ELF-1 (cell line): ENCODE measurements at regions not wholly inside any gene's neighbourhood (a gene's known extent, or its start where the extent isn't known, plus 50 kb on each side); places are given as distances from the start of the nearest gene placed in this dataset.

Experiments
- DNase-seq: peaks from one replicate; pipeline ENCODE4 v3.0.0-alpha.2; 2016; ENCODE audit warnings: low read depth, low spot score

DNA sequence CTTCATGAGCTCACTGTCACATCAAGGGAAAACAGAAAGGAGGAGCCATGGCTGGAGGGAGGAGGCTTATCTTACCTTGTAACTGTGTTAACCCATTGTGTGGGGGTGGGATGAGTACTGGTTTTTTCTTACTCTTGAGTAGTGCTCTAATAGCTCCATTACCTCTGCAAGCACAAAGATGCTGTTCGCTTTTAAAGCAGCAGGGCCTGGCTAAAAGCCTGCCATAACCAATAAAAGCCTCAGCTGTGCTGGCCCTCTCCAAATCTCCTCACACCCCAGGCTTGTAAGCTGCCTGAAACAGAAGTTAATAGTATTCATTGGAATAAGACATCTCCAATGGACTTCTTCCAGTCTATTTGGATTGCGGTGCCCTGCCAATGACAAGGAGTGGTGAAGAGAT is 544.1 kb downstream of the TUSC7 start:
- no peak for DNase-seq

DNA sequence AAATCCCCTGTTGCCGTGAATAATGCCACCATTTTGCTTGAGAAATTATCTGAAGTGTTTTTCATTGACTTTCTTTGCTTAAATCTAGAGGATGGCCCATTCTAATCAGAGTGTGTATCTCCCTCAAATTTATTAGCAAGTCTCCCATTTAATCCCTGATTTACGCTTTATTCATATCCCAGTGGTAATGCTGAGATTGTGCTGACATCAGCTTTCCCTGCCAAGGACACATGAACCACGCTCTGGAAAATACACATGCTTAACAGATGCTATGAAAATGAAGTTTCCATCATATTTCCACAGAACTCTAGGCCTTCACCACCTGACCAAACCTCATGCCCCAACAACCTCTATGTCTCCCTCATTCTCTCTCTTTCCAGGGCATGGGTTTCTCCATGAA is 545.4 kb downstream of the TUSC7 start:
- no peak for DNase-seq

DNA sequence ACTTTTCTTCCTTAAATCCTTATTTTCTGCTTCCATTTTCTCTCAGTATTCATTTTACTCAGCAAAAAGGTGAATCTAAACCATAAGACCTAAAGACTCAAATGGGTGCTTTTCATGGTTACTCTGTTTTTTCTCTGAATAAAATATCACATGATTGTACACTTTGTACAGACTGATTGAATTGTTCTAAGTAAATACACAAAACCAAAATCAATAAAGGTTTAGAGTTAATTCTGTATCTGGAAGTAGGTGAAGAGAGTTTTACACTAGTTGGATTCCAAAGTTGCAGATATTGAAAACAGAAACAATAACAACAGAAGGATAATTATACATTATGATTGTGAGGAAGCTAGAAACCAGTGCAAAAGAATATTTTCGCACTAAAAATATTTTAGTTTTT is 546.2 kb downstream of the TUSC7 start:
- no peak for DNase-seq

DNA sequence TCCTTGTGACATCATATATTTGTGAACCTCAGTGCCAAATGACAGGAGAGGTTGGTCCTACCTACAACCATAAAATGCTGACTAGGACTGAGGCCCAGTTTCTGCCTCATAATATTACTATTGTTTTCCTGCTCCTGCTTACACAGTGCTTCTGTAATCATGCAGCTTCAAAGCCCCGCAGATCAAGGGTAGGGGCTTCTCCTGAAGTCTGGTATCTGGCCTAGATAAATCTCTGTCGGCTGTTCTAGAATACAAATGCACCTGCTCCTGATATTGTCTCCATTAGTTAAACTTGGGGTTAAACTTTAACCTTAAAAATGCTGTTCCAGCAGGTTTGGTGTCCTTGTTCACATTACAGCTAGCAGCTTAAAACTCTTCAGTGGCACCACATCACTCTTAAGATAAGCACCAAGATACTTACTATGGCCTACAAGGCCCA is 552.4 kb downstream of the TUSC7 start:
- DNase-seq: no peak

DNA sequence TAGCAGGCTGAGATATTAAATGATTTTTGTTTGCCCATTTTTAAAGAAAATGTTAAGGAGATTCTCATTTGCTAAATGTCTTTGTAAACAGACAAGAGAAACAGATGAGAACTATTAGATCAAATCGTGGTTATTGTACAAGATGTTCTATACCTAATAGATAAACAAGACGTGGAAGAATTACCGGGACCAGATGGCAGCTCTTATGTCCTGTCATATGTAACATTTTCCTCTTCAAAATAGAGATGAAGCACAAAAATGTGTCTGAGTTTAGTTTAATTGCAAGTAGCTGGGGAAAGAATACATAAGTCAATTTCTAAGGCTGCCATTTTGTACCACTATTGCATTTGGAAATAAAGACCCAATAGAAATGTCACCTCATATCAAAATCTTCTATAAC is 553.7 kb downstream of the TUSC7 start:
- DNase-seq: no peak

DNA sequence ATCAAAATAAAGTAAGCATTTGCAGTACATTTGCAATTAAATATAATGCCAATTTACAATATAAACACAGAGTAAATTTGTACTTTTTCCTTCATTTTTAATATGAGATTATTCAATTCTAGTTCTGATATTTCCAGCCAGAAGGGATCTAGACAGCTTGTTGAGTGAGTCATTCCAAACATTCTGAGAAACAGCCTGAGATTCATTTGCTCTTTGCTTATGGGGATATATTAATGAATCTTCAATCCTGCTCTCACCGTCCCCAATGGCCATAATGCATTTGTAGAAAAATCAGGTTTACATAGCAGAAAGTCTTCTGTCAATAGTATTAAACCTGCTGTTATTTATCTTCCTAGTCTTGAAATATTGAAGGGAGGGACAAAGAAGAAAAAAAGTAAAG is 554.2 kb downstream of the TUSC7 start:
- DNase-seq: no peak

DNA sequence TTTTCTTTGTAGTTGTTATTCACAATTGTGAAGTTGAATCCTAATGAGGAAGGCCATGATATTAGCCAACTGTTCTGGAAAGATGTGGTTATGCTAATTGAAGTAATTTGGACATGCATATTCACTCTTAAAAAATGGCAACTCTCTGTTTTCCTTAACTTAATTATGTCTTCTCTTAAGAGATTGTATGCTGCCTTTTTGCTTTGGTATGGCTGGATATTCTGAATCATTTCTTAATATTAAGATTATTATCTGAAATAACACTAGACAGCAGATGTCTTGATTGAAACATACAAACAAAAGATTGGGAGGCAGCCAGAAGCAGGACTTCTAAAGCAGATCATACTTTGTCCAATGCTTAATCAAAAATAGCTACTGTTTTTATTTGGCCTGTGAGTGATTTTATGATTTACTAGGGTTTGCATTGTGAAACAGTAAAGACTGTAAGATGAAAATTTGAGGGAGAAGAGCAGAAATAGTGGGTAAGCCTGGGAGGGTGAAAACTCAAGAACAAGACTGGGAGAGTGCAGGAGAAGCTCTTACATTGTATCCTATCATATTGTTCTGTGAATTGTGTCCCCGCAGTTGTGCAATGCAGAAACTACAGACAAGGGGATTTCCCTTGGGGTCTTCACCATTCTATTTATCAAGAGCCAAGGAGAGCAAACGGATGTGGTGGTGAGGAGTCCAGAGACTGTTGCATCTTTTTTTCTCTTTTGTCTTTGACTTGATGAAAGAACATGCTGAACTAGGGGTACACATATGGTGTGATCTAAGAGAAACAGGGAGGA is 554.8 kb downstream of the TUSC7 start:
- no peak for DNase-seq

DNA sequence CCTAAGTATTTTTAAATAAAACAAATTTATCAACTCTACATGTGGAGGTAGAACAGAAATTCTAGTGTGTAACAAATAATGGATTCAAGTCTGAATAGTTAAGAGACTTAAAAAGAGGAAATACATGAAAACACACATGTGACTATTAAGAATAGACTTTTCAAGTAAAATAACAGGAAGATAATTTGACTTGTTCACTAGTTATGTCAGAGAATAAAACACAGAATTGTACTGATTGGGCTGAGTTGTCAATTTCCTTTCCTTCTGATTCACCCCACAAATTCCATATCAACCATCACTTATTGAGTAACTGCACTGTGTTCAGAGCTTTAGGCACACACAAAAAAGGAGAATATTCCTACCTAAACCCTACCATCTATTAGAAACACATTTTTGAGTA is 557.2 kb downstream of the TUSC7 start:
- DNase-seq: no peak

DNA sequence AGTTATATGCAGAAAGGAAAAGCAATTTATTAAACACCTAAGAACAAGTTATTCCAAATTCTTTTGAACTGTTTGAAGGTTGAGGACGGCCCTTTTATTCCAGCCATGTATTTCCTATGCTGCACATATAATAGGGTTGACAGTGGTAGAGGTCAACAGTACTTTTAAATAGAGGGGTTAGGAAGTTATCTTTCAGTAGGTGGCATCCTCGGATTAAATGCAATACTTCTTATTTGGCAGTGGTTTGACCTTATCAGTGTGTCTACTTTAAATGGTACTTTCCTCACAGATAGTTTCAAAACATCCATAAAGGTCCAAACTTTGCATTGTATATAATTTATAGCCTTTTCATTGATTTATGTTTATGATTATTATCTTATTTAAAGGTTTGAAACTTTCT is 558.7 kb downstream of the TUSC7 start:
- DNase-seq: no peak

DNA sequence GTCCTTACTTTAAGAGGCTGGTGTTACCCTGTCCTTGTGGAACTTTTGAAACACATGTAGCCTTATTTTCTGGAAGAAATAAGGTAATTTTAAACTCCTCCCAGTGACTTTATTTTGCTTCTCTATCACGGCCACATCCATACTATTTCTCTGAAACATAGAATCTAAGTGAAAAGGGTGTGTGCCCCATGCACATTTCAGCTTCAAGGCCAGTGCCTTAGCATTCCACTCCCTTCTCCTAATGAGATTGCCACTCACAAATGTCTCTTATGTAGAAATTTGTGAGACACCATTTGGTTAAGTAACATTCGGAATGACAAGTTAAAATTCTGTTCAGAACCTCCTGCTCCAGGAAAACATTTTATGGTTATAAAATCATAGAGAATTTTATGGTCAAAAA is 562.7 kb downstream of the TUSC7 start:
- DNase-seq: no peak

DNA sequence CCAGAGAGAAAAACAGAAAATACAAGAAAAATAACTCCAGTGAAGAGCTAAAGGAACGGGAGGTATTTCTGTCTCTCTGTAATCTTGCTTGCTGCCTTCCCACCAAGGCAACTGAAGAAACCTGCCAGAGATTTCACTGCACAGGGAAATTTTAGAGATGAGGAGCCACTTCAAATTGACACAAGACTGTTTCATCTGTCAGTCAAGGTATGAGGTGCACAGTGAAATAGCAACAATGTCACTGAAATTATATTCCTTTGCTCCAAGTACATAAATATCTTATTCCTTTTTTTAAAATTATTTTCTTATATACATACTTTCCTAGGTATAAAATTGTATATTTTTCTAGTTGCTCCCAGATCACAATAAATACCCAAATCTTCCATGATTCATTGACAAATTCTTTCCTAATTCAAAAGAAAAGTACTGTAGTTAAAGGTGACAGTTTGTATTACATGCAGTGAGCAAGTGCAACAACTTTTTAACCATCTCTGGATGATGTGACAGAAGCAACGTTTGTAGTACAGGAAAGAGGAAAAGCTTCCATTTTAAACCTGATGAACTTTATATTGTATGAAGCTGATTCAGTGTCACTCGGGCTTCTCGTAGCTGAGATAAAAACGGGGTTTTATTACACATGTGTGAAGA is 563.4 kb downstream of the TUSC7 start:
- DNase-seq: no peak

DNA sequence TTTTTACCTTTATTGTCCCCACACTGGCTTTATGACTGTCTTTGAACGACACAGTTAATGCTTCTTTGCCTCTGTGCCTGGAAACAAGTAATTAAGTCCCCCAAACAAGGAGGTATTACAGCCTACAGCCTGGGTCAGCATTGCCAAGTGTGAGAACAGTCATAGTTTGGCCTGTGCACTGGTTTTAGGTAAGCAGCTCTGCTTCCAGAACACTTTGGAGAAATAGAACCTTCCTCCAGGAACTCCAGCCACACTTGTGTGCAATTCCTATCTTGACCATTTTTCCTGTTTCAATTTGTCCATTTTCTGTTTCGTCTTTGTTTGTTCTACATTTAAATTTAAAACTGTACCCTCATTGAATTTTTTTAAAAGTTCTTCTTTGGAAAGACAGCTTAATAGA is 568.2 kb downstream of the TUSC7 start:
- DNase-seq: no peak

DNA sequence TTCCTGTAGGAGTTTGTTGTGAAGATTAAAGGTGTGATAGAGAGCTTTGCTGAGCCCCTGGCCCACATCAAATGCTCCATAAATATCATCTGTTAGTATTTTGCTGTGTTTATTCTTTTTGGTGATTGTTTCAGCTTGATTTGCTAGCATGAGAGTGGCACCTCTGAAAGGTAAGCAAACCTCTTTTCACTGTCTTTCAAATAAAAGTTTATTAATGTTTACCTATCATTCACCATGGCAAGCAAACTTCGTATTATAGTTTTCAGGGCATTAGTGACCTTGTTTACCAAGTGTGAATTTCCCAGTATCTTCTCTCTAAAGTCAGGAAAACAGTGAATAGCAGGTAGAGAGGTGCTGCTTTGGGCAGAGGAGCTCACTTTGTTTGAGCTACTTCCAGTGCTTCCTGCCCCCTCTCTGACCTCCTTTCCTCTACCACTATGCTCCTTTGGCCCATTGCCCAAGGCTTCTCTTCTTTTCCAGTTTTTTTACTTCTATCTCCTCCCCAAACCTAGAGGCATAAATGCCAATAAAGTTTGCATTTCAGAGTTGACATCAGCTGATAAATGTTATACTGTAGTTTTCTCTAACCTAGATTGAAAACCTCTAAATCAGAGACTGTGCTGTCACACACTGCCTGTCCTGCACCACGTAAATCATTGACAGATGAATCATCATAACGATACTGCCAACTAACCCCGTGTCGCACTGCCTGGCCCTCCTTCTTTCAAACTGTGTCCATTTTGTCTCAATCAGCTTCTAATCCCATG is 569.0 kb downstream of the TUSC7 start:
- no peak for DNase-seq

DNA sequence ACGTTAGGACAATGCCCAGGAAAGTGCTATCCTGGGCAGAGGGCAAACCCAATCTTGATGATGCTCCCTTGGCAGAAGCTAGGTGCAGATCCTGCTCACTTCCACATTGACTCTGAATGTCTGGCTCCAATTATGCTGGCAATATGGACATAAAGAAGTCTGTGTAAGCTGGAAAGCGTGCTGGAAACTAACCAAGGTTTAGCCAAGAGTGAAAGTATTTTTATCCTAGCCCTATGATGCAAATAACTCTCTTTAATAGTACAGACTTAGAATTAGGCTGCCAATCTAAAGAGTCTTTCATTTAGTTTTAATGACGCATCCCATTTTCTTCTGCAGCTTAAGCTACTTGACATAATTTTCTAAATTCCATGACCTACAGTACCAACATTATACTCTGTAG is 571.8 kb downstream of the TUSC7 start:
- no peak for DNase-seq

DNA sequence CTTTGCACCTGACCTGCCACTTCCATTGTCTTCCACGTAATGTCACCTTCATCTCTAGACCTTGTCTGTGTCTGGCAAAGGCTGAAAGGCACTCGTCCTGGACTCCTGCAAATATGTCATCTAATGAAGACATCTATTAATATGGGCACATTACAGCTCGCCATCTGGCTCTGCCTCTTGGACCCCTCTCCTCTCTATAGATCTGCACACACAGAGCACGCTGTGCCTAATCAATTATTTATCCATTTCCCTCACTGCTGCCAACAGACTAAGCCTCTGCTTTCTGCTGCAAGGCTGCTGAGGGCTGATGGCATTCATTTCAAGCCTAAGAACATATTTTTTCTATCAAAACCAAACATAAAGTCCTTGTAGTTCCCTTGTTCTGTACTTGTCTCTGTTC is 573.0 kb downstream of the TUSC7 start:
- no peak for DNase-seq

DNA sequence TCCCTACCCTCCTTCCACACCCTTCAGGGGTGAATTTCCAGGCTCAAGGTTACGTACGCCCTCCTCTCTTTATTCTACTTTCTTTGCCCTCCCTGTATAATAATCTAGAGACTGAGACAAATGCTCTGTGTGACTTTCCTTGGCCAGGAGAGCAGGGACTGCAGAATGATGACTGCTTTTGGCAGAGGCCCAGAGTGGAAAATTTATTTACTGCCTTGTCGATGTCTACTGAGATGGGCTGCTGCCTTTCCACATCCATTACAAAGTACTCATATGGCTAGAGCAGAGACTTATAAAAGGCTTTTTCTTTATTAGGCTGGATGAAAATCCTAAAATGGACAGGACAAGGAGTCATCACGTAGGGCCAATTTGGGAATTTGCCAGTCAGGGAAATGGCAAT is 576.2 kb downstream of the TUSC7 start:
- no peak for DNase-seq

DNA sequence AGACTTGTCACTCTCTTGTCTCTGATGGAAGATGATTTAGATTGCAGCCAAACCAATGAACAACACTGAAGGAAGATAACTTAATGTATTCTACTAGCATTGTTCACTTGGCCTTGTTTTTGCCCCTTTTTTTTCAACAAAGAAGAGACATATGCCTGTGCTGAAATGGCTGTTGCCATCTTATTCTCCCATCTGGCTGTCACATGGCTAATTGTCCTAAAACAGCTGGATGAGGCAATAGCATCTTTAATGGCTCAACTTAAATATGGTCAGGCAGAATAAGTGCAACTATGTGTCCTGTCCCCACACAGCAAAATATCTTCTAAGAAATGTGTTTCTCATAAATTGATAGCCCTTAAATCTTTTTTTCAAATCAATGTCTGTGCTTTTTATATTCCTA is 576.9 kb downstream of the TUSC7 start:
- no peak for DNase-seq

DNA sequence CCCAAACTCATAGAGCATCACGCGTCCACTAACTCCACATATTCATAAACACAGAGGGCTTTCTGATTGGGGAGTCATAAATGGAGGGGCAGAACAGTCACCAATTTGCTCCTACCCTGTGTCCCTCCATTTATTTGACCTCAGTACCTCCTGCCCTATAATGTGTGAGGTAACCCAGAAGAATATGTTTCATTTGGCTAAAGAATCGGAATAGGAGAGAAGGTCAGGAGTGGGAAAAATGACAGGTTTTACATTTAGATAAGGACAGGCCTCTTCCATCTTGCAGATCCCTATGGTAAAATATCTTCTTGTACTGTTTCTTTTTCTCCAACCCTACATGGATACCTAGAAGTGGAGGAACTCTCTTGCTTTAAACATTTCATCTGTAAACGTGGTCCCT is 578.0 kb downstream of the TUSC7 start:
- no peak for DNase-seq

DNA sequence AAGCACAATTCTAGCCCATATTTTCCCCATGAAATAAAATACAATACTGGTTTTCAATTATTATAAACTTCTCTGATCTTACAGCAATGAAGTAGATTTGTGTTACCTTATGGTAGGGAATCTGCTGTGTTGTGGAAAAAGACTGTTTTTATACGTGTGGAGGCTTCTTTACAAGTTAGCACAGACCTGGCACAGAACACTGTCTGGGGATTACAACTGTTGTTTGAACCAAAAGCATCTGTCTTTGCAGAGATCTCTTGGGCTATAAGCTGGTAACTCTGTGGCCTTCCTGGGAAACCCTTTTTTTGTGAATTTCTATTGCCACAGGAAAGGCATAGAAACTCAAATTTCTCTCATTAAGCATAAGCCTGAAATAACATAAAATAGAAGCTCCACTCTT is 581.9 kb downstream of the TUSC7 start:
- no peak for DNase-seq

DNA sequence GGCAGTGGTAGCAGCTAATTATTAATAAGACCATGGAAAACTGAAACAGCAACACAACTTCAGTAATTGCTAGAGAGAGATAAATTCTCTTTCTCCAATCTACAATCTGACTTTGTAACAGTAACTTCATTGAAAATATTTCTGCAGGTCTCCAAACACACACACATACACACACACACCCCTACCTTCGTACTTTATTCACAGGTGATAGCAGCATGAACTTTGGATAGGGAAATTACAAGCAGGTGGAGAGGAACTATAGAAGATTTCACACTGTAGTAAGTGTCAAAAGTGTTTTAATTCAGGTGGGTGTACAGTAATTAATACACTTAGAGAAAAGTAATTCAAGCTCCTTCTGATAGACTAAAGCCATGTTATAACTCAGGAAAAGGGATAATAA is 587.5 kb downstream of the TUSC7 start:
- DNase-seq: no peak

DNA sequence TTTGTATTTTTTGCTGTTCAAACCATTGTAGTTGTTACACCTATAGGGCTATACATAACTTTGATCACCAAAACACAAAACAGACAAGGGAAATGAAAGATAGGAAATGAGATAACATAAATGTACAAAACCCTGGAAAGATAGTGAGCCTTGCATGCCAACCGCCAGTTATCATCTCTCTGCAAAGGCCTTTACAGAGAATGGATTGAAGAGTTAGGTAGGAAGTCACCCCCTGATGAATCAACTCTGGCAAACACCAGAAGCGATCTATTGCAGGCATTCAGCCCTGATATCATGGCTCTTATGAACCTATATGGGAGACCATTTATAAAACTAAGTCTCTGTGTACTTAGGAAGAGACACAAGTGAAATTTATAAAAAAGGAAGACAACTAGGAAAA is 588.0 kb downstream of the TUSC7 start:
- no peak for DNase-seq

DNA sequence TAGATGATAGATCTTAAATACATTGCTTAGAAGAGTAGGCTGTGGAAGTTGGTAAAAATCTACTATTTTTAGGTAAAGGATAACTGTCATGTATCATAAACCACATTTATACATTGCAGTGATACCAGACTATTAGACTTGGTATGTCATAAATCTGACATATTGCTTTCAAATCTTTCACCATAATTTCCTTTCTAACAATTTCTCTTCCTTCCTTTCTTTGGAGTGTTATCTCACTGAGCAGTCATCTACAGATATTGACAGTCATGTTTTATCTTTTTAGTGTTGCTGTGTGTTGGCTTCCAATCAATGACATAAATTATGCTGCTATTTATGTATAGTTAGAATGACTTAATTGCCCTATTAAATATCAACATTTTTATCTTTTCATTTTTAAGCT is 588.7 kb downstream of the TUSC7 start:
- no peak for DNase-seq

DNA sequence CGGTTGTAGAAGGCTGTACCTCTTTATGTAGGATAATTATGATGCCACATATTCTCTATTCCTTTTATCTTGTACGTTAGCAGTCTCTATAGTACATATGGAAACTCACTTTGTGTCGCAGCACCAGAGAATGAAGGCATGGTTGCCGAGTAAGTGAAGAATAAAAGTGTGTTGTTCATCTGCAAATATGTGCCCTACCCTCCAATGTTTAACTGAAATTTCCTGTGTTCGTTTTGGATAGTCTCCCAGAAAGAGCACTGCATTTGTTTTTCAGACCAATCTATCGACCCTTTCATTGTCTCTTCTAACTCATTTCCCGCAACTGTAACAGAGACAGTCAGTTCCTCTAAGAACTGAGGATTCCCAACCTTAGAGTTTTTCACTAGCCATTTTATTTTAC is 592.8 kb downstream of the TUSC7 start:
- no peak for DNase-seq
